ENCODE measurements at regions not wholly inside any gene's neighbourhood (a gene's known extent, or its start where the extent isn't known, plus 50 kb on each side); places are given as distances from the start of the nearest gene placed in this dataset.

DNA sequence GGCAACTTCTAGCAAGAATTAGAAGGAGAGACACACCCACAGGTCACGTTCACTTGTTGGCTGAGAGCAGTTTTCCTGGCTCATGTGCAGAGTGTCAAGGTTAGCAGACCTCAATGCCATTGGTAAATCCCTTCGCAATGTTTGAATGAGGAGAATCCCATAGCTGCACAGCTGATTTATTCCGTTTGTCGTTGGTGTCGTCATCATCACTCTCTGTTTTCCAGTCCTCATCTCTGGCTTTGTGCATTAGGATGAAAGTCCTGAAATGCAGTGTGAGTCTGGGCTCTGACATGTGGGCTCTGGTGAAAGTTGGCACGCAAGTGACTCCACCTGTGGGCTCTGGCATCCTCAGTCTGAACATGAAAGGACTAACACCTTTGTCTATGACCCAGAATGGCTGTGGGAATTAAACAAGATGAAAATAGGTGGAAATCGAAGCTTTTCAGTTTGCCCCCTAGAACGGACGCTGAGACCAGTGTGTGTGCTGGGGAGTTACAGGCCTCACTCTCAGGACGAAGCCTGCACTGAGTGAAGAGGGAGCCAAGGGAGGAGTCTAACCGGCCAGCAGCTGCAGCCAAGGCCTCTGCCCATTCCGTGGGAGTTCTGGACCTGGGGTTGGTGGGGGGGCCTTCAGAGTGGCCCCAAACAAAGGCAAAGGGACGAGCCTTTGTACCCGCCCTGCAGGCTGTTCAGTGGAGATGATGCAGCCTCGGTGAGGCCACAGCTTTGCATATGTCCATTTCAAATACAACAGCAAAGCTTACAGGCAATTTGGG lies 74.8 kb upstream of the ZNF516 start:
- H3F3A ChIP-seq (ENCODE audit: insufficient read depth, low read length), result no peaks in the 10 kb centered on the region
- H2AFZ ChIP-seq (ENCODE audit: low read length), result no peak overlapping the region
- no peaks in the 10 kb centered on the region for H4K20me1 ChIP-seq (ENCODE audit: insufficient read depth, low read length)
- no peaks in the 10 kb centered on the region for H3K79me2 ChIP-seq (ENCODE audit: insufficient read depth, low read length)
- H3K4me1 ChIP-seq (ENCODE audit: insufficient read depth, low read length, severe bottlenecking), result no peaks in the 10 kb centered on the region
- TF ChIP-seq, protein P1, sequence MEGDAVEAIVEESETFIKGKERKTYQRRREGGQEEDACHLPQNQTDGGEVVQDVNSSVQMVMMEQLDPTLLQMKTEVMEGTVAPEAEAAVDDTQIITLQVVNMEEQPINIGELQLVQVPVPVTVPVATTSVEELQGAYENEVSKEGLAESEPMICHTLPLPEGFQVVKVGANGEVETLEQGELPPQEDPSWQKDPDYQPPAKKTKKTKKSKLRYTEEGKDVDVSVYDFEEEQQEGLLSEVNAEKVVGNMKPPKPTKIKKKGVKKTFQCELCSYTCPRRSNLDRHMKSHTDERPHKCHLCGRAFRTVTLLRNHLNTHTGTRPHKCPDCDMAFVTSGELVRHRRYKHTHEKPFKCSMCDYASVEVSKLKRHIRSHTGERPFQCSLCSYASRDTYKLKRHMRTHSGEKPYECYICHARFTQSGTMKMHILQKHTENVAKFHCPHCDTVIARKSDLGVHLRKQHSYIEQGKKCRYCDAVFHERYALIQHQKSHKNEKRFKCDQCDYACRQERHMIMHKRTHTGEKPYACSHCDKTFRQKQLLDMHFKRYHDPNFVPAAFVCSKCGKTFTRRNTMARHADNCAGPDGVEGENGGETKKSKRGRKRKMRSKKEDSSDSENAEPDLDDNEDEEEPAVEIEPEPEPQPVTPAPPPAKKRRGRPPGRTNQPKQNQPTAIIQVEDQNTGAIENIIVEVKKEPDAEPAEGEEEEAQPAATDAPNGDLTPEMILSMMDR (IDR thresholded peaks at IDR 0.05; ENCODE audit: low read length), result no peak
- no peak for TF ChIP-seq EZH2 (IDR thresholded peaks at IDR 0.05; ENCODE audit: borderline replicate concordance, low read length)
- H3K4me2 ChIP-seq (ENCODE audit: low read length), result no peak overlapping the region
- no peak overlapping the region for H3K27ac ChIP-seq (ENCODE audit: low read depth, low read length, poor library complexity, severe bottlenecking)
- no peak overlapping the region for H3K9ac ChIP-seq (ENCODE audit: low read length)
- no peaks in the 10 kb centered on the region for H3K9me2 ChIP-seq (ENCODE audit: low read depth, low read length)
- H3K9me3 ChIP-seq (ENCODE audit: low read length), result no peaks in the 10 kb centered on the region
- no peak overlapping the region for H3K4me3 ChIP-seq (ENCODE audit: low read depth, low read length, poor library complexity, severe bottlenecking)
- no peaks in the 10 kb centered on the region for H3K27me3 ChIP-seq (ENCODE audit: insufficient read depth, low read length)
- H3K36me3 ChIP-seq (ENCODE audit: insufficient read depth, low read length), result no peaks in the 10 kb centered on the region

DNA sequence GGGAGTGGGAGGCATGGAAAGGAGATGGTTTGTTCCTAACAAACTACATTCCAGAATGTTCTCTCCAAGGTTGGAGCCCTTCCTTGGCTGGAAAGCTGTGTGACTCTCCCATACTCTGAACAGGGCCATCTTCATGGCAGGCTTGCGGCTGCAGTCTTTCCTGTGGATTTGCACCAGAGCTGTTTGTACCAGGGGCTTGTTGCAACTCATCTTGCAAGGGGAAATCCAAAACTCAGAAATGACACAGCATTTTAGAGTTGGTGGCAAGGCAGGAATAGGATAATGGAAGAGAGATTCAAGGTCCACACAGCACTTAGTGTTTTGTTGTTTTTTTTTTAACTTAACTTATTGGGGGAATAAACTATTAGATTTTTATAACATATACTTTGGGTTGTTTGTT lies 73.7 kb upstream of the ZNF516 start:
- Histone ChIP-seq H3K9me3 (ENCODE audit: low read length) (0 out of 2 replicates have a peak, but pooled peaks cover 2% of the 10 kb centered on the region), H3K27ac (ENCODE audit: low read depth, low read length, poor library complexity, severe bottlenecking) (no peak overlapping the region), H3K36me3 (ENCODE audit: insufficient read depth, low read length) (no peaks in the 10 kb centered on the region; the same call in 1 of the 2 replicates), H3F3A (ENCODE audit: insufficient read depth, low read length) (no peaks in the 10 kb centered on the region), H2AFZ (ENCODE audit: low read length) (no peak overlapping the region), H4K20me1 (ENCODE audit: insufficient read depth, low read length) (no peaks in the 10 kb centered on the region), H3K9ac (ENCODE audit: low read length) (no peak overlapping the region), H3K9me2 (ENCODE audit: low read depth, low read length) (no peaks in the 10 kb centered on the region), H3K4me2 (ENCODE audit: low read length) (no peak overlapping the region), H3K4me3 (ENCODE audit: low read depth, low read length, poor library complexity, severe bottlenecking) (no peak overlapping the region), H3K4me1 (ENCODE audit: insufficient read depth, low read length, severe bottlenecking) (no peaks in the 10 kb centered on the region), H3K79me2 (ENCODE audit: insufficient read depth, low read length) (no peaks in the 10 kb centered on the region), H3K27me3 (ENCODE audit: insufficient read depth, low read length) (peaks cover 1% of the 10 kb centered on the region; the same call in 1 of the 2 replicates)
- TF ChIP-seq EZH2 (IDR thresholded peaks at IDR 0.05; ENCODE audit: borderline replicate concordance, low read length), result no peak
- TF ChIP-seq, protein P1 (IDR thresholded peaks at IDR 0.05; ENCODE audit: low read length), result no peak

DNA sequence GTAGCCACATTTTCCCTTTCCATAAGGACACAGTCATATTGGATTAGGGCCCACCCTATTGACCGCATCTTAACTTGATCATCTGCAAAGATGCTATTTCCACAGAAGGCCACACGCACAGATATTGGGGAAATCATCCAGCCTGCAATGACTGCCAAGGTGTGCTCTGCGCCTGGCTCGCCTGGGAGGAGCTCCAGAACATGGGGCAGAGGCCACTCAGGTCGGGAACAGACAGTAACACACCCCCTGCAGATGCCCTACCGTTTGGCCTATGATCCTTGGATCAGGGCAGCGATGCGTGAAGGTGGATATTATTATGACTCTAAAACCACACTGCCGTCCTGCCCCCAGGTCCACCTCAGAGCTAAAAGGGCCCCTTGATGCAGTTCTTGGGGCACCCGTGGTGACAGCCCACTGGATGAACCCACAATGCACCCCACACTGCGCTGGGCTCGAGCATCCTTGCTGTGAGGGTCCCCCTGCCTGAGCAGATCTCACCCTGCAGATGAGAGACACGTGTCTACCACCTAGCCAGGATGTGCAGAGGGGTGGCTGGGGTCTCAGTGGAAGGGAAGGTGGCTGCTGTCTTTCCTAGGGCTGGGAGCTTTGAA lies 72.9 kb upstream of the ZNF516 start:
- Histone ChIP-seq H2AFZ (ENCODE audit: low read length) (no peak overlapping the region), H3K4me2 (ENCODE audit: low read length) (no peak overlapping the region), H3K9me2 (ENCODE audit: low read depth, low read length) (no peaks in the 10 kb centered on the region), H3K9ac (ENCODE audit: low read length) (no peak overlapping the region), H3K27ac (ENCODE audit: low read depth, low read length, poor library complexity, severe bottlenecking) (no peak overlapping the region), H3K9me3 (ENCODE audit: low read length) (0 out of 2 replicates have a peak, but pooled peaks cover 2% of the 10 kb centered on the region), H3F3A (ENCODE audit: insufficient read depth, low read length) (no peaks in the 10 kb centered on the region), H3K79me2 (ENCODE audit: insufficient read depth, low read length) (no peaks in the 10 kb centered on the region), H3K27me3 (ENCODE audit: insufficient read depth, low read length) (peaks cover 3% of the 10 kb centered on the region; the same call in 1 of the 2 replicates), H4K20me1 (ENCODE audit: insufficient read depth, low read length) (no peaks in the 10 kb centered on the region), H3K4me3 (ENCODE audit: low read depth, low read length, poor library complexity, severe bottlenecking) (no peak overlapping the region), H3K4me1 (ENCODE audit: insufficient read depth, low read length, severe bottlenecking) (no peaks in the 10 kb centered on the region), H3K36me3 (ENCODE audit: insufficient read depth, low read length) (no peaks in the 10 kb centered on the region; the same call in 1 of the 2 replicates)
- TF ChIP-seq, protein P1 (IDR thresholded peaks at IDR 0.05; ENCODE audit: low read length), result no peak
- no peak for TF ChIP-seq EZH2 (IDR thresholded peaks at IDR 0.05; ENCODE audit: borderline replicate concordance, low read length)
